ENCODE measurements at regions not wholly inside any gene's neighbourhood (a gene's known extent, or its start where the extent isn't known, plus 50 kb on each side); places are given as distances from the start of the nearest gene placed in this dataset.

DNA sequence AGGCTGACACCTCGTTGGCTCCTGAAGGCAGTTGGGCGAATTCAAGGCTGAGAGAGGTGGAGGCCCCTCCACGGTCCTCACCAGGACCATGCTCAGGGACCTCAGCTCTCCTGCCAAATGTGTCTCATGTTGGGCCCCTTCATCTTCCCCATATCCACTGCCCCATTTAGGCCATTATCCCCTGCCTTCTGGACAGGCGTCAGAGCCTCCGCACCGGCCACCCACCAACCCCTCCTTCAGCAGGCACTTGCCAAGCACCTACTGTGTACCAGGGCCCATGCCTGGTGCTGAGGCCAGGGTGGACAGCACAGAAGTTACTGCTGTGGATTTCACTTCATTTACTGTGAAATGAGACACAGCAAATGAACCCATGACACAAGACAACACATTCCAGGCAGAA, 325.8 kb downstream of the MATN1 start:
- H3K36me3 ChIP-seq = no peaks in the 10 kb centered on the region
- TF ChIP-seq CTCF (IDR thresholded peaks at IDR 0.05) = no peak
- TF ChIP-seq EZH2phosphoT487 (IDR thresholded peaks at IDR 0.05) = no peak
- TF ChIP-seq EZH2 (IDR thresholded peaks at IDR 0.05) = no peak
- H3K4me1 ChIP-seq = no peaks in the 10 kb centered on the region
- peak overlapping the region; percentile 32 for H3K27ac Mint-ChIP-seq
- H3K27ac ChIP-seq = no peak overlapping the region
- H3K9me3 ChIP-seq (ENCODE audit: low read depth) = no peaks in the 10 kb centered on the region
- no peak overlapping the region for H3K4me2 ChIP-seq
- no peaks in the 10 kb centered on the region for H4K20me1 ChIP-seq (ENCODE audit: low read depth)
- H3F3A ChIP-seq (ENCODE audit: low read depth) = no peaks in the 10 kb centered on the region
- peaks cover 7% of the 10 kb centered on the region for H3K27me3 Mint-ChIP-seq (ENCODE audit: insufficient read depth, low read depth)
- no peak overlapping the region for H3K4me3 Mint-ChIP-seq
- peaks cover 3% of the 10 kb centered on the region for H3K4me1 Mint-ChIP-seq
- H3K36me3 Mint-ChIP-seq = no peaks in the 10 kb centered on the region
- no peak for DNase-seq (ENCODE audit: low spot score)
- H3K4me3 ChIP-seq = no peak overlapping the region
- no peak overlapping the region for H2AFZ ChIP-seq (replicated peaks)
- H3K9ac ChIP-seq = no peak overlapping the region
- H3K27me3 ChIP-seq = peaks cover 6% of the 10 kb centered on the region
- no peaks in the 10 kb centered on the region for H3K9me3 Mint-ChIP-seq
- H3K79me2 ChIP-seq (ENCODE audit: low read depth) = no peaks in the 10 kb centered on the region

DNA sequence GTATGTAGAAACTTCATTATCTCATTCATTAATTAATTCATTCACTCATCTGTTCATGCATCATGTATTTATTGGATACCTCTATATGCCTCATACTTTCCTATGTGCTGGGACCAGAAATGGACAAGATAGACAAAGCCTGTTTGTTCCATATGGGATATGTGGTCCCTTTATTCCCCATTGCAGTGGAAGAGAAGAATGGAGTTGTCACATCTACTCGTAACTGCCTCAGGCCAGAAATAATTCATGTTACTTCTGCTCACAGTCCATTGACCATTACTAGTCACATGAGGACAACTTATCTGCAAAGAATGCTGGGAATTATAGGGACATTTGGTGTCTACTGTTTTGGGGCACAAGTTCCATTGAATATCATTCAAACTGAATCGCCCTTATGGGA, 327.8 kb downstream of the MATN1 start:
- no peak overlapping the region for H3K27ac ChIP-seq
- no peaks in the 10 kb centered on the region for H3K4me1 ChIP-seq
- no peak overlapping the region for H3K9ac ChIP-seq
- Mint-ChIP-seq H3K4me1 (peaks cover 3% of the 10 kb centered on the region), H3K27me3 (ENCODE audit: insufficient read depth, low read depth) (peaks cover 2% of the 10 kb centered on the region), H3K9me3 (no peaks in the 10 kb centered on the region), H3K4me3 (no peak overlapping the region), H3K36me3 (no peaks in the 10 kb centered on the region), H3K27ac (no peak overlapping the region)
- H3K4me2 ChIP-seq = no peak overlapping the region
- H3F3A ChIP-seq (ENCODE audit: low read depth) = no peaks in the 10 kb centered on the region
- no peaks in the 10 kb centered on the region for H3K9me3 ChIP-seq (ENCODE audit: low read depth)
- no peaks in the 10 kb centered on the region for H3K36me3 ChIP-seq
- no peak overlapping the region for H2AFZ ChIP-seq (replicated peaks)
- no peaks in the 10 kb centered on the region for H3K79me2 ChIP-seq (ENCODE audit: low read depth)
- DNase-seq (ENCODE audit: low spot score) = no peak
- TF ChIP-seq EZH2phosphoT487 (IDR thresholded peaks at IDR 0.05) (no peak), EZH2 (IDR thresholded peaks at IDR 0.05) (no peak), CTCF (IDR thresholded peaks at IDR 0.05) (no peak)
- H3K27me3 ChIP-seq = peaks cover 6% of the 10 kb centered on the region
- no peak overlapping the region for H3K4me3 ChIP-seq
- no peaks in the 10 kb centered on the region for H4K20me1 ChIP-seq (ENCODE audit: low read depth)

- no peaks in the 10 kb centered on the region for H3K9me3 Mint-ChIP-seq
- Histone ChIP-seq H3K27me3 (peaks cover 6% of the 10 kb centered on the region), H3K9me3 (ENCODE audit: low read depth) (no peaks in the 10 kb centered on the region), H3K9ac (no peak overlapping the region), H3K4me1 (no peaks in the 10 kb centered on the region), H3K4me2 (no peak overlapping the region), H3K36me3 (no peaks in the 10 kb centered on the region), H3K27ac (no peak overlapping the region), H3K79me2 (ENCODE audit: low read depth) (no peaks in the 10 kb centered on the region), H3K4me3 (no peak overlapping the region), H4K20me1 (ENCODE audit: low read depth) (no peaks in the 10 kb centered on the region), H2AFZ (replicated peaks) (no peak overlapping the region), H3F3A (ENCODE audit: low read depth) (no peaks in the 10 kb centered on the region)
- H3K4me1 Mint-ChIP-seq = peaks cover 8% of the 10 kb centered on the region
- TF ChIP-seq CTCF (IDR thresholded peaks at IDR 0.05) (no peak), EZH2 (IDR thresholded peaks at IDR 0.05) (no peak), EZH2phosphoT487 (IDR thresholded peaks at IDR 0.05) (no peak)
- H3K27me3 Mint-ChIP-seq (ENCODE audit: insufficient read depth, low read depth) = peaks cover 3% of the 10 kb centered on the region
- no peak for DNase-seq (ENCODE audit: low spot score)
- H3K36me3 Mint-ChIP-seq = no peaks in the 10 kb centered on the region
- H3K4me3 Mint-ChIP-seq = no peak overlapping the region
- H3K27ac Mint-ChIP-seq = no peak overlapping the region
These were observed 335.0 kb downstream of the MATN1 start for GRCh38 chr1:30388386-30388785.

Measured in neural progenitor cell (in vitro differentiated cells).